ENCODE measurements at regions not wholly inside any gene's neighbourhood (a gene's known extent, or its start where the extent isn't known, plus 50 kb on each side); places are given as distances from the start of the nearest gene placed in this dataset.
"Not testable (repeated sequence)": the region's sequence is repeated elsewhere in the genome, so short reads cannot be mapped to it uniquely, and the experiment has no call there.

GRCh38 chr9:90521811-90522570 lies 120.6 kb downstream of the DIRAS2 start:
- Histone ChIP-seq H3K9ac (ENCODE audit: low read length) (no peak overlapping the region), H2AFZ (ENCODE audit: low read length) (no peak overlapping the region), H3K9me2 (ENCODE audit: low read depth, low read length) (no peaks in the 10 kb centered on the region)

GRCh38 chr9:90523958-90524357 lies 118.7 kb downstream of the DIRAS2 start:
- Histone ChIP-seq H2AFZ (ENCODE audit: low read length) (no peak overlapping the region), H4K20me1 (ENCODE audit: insufficient read depth, low read length) (no peaks in the 10 kb centered on the region), H3K27me3 (ENCODE audit: insufficient read depth, low read length) (no peaks in the 10 kb centered on the region), H3K36me3 (ENCODE audit: insufficient read depth, low read length) (no peaks in the 10 kb centered on the region), H3K9me2 (ENCODE audit: low read depth, low read length) (no peaks in the 10 kb centered on the region), H3F3A (ENCODE audit: insufficient read depth, low read length) (no peaks in the 10 kb centered on the region), H3K4me3 (ENCODE audit: low read depth, low read length, poor library complexity, severe bottlenecking) (no peak overlapping the region), H3K9ac (ENCODE audit: low read length) (no peak overlapping the region), H3K4me1 (ENCODE audit: insufficient read depth, low read length, severe bottlenecking) (no peaks in the 10 kb centered on the region), H3K9me3 (ENCODE audit: low read length) (no peaks in the 10 kb centered on the region), H3K27ac (ENCODE audit: low read depth, low read length, poor library complexity, severe bottlenecking) (no peak overlapping the region), H3K4me2 (ENCODE audit: low read length) (no peak overlapping the region), H3K79me2 (ENCODE audit: insufficient read depth, low read length) (no peaks in the 10 kb centered on the region)
- TF ChIP-seq, protein P1, sequence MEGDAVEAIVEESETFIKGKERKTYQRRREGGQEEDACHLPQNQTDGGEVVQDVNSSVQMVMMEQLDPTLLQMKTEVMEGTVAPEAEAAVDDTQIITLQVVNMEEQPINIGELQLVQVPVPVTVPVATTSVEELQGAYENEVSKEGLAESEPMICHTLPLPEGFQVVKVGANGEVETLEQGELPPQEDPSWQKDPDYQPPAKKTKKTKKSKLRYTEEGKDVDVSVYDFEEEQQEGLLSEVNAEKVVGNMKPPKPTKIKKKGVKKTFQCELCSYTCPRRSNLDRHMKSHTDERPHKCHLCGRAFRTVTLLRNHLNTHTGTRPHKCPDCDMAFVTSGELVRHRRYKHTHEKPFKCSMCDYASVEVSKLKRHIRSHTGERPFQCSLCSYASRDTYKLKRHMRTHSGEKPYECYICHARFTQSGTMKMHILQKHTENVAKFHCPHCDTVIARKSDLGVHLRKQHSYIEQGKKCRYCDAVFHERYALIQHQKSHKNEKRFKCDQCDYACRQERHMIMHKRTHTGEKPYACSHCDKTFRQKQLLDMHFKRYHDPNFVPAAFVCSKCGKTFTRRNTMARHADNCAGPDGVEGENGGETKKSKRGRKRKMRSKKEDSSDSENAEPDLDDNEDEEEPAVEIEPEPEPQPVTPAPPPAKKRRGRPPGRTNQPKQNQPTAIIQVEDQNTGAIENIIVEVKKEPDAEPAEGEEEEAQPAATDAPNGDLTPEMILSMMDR (IDR thresholded peaks at IDR 0.05; ENCODE audit: low read length), result no peak
- TF ChIP-seq EZH2 (IDR thresholded peaks at IDR 0.05; ENCODE audit: borderline replicate concordance, low read length), result no peak

More at GRCh38 chr9:90521811-90522570, 120.6 kb downstream of the DIRAS2 start:
- no peaks in the 10 kb centered on the region for H3F3A ChIP-seq (ENCODE audit: insufficient read depth, low read length)
- no peak overlapping the region for H3K4me3 ChIP-seq (ENCODE audit: low read depth, low read length, poor library complexity, severe bottlenecking)
- no peak overlapping the region for H3K27ac ChIP-seq (ENCODE audit: low read depth, low read length, poor library complexity, severe bottlenecking)
- H4K20me1 ChIP-seq (ENCODE audit: insufficient read depth, low read length), result no peaks in the 10 kb centered on the region
- no peaks in the 10 kb centered on the region for H3K36me3 ChIP-seq (ENCODE audit: insufficient read depth, low read length)
- H3K27me3 ChIP-seq (ENCODE audit: insufficient read depth, low read length), result no peaks in the 10 kb centered on the region
- no peaks in the 10 kb centered on the region for H3K9me3 ChIP-seq (ENCODE audit: low read length)
- no peaks in the 10 kb centered on the region for H3K4me1 ChIP-seq (ENCODE audit: insufficient read depth, low read length, severe bottlenecking)
- no peak overlapping the region for H3K4me2 ChIP-seq (ENCODE audit: low read length)
- H3K79me2 ChIP-seq (ENCODE audit: insufficient read depth, low read length), result no peaks in the 10 kb centered on the region
- TF ChIP-seq EZH2 (IDR thresholded peaks at IDR 0.05; ENCODE audit: borderline replicate concordance, low read length), result no peak
- TF ChIP-seq, protein P1 (IDR thresholded peaks at IDR 0.05; ENCODE audit: low read length), result no peak

- Histone ChIP-seq H3K9me2 (ENCODE audit: low read depth, low read length) (no peaks in the 10 kb centered on the region), H3K9me3 (ENCODE audit: low read length) (no peaks in the 10 kb centered on the region), H3K4me2 (ENCODE audit: low read length) (no peak overlapping the region), H3K9ac (ENCODE audit: low read length) (no peak overlapping the region), H3K36me3 (ENCODE audit: insufficient read depth, low read length) (no peaks in the 10 kb centered on the region), H3F3A (ENCODE audit: insufficient read depth, low read length) (no peaks in the 10 kb centered on the region), H3K4me3 (ENCODE audit: low read depth, low read length, poor library complexity, severe bottlenecking) (no peak overlapping the region), H4K20me1 (ENCODE audit: insufficient read depth, low read length) (no peaks in the 10 kb centered on the region), H3K4me1 (ENCODE audit: insufficient read depth, low read length, severe bottlenecking) (no peaks in the 10 kb centered on the region), H3K79me2 (ENCODE audit: insufficient read depth, low read length) (no peaks in the 10 kb centered on the region), H3K27me3 (ENCODE audit: insufficient read depth, low read length) (no peaks in the 10 kb centered on the region), H3K27ac (ENCODE audit: low read depth, low read length, poor library complexity, severe bottlenecking) (no peak overlapping the region), H2AFZ (ENCODE audit: low read length) (no peak overlapping the region)
- TF ChIP-seq EZH2 (IDR thresholded peaks at IDR 0.05; ENCODE audit: borderline replicate concordance, low read length), result no peak
- TF ChIP-seq, protein P1 (IDR thresholded peaks at IDR 0.05; ENCODE audit: low read length), result no peak
These were observed 116.2 kb downstream of the DIRAS2 start for GRCh38 chr9:90526386-90526785.

GRCh38 chr9:90536094-90536493 lies 106.5 kb downstream of the DIRAS2 start:
- H3F3A ChIP-seq (ENCODE audit: insufficient read depth, low read length); H3K79me2 ChIP-seq (ENCODE audit: insufficient read depth, low read length); H3K4me2 ChIP-seq (ENCODE audit: low read length); H3K4me1 ChIP-seq (ENCODE audit: insufficient read depth, low read length, severe bottlenecking); H3K27ac ChIP-seq (ENCODE audit: low read depth, low read length, poor library complexity, severe bottlenecking); H2AFZ ChIP-seq (ENCODE audit: low read length); H3K9me3 ChIP-seq (ENCODE audit: low read length); H3K36me3 ChIP-seq (ENCODE audit: insufficient read depth, low read length); H3K9ac ChIP-seq (ENCODE audit: low read length); H3K27me3 ChIP-seq (ENCODE audit: insufficient read depth, low read length); H3K4me3 ChIP-seq (ENCODE audit: low read depth, low read length, poor library complexity, severe bottlenecking); H3K9me2 ChIP-seq (ENCODE audit: low read depth, low read length); H4K20me1 ChIP-seq (ENCODE audit: insufficient read depth, low read length): not testable (repeated sequence)

All from OCI-LY1 (cell line).